Fibroblast of mammary gland (primary cell): ENCODE measurements at regions not wholly inside any gene's neighbourhood (a gene's known extent, or its start where the extent isn't known, plus 50 kb on each side); places are given as distances from the start of the nearest gene placed in this dataset.
A peak's percentile ranks its signal among the peaks of the same experiment; 100 is the strongest.

Experiments
- DNase-seq: peaks from one replicate; pipeline ENCODE4 v3.0.0-alpha.2; 2010; ENCODE audit warnings: low read depth
- H3K4me3 ChIP-seq: 2 replicates; pipeline ENCODE4 v1.5.1; 2011; ENCODE audit warnings: low read depth, mild to moderate bottlenecking, low read length, moderate library complexity; ENCODE audit not compliant: control insufficient read depth
- CTCF ChIP-seq: conservative IDR thresholded peaks from 2 replicates; pipeline ENCODE4 v1.5.1; 2011; ENCODE audit warnings: low read depth, low read length, inconsistent platforms; ENCODE audit not compliant: control insufficient read depth, insufficient read depth

GRCh38 chr5:158531860-158532259 lies 567.9 kb downstream of the EBF1 start:
- DNase-seq = no peak
- no peak for TF ChIP-seq CTCF
- no peak overlapping the region for H3K4me3 ChIP-seq

GRCh38 chr5:158530115-158530514 lies 569.6 kb downstream of the EBF1 start:
- DNase-seq = no peak
- TF ChIP-seq CTCF = no peak
- no peak overlapping the region for H3K4me3 ChIP-seq

- no peak overlapping the region for H3K4me3 ChIP-seq
- no peak for TF ChIP-seq CTCF
- DNase-seq = no peak
These were observed 570.3 kb downstream of the EBF1 start for GRCh38 chr5:158529454-158529853.

DNA sequence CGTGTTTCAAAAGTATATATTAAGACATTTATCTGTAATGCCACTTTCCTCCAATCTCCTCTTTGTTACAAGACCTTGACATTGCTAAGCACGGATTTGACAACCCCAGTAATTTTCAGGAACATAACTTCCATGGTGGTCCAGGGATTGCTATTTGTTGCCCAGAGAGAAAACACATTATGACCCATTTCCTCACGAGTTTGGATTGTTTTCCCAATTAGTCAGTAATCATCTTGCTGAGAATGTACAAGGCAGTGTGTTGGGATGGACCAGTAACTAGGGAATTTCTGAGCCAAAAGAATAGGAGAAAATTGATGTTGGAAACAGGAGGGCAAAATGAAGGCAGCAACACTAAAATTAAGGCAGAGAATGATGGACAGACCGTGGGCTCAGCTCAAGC lies 574.1 kb downstream of the EBF1 start:
- no peak for DNase-seq
- TF ChIP-seq CTCF = no peak
- H3K4me3 ChIP-seq = no peak overlapping the region

- H3K4me3 ChIP-seq = no peak overlapping the region
- TF ChIP-seq CTCF = no peak
- DNase-seq = no peak
These were observed 575.6 kb downstream of the EBF1 start for GRCh38 chr5:158524070-158524469.

DNA sequence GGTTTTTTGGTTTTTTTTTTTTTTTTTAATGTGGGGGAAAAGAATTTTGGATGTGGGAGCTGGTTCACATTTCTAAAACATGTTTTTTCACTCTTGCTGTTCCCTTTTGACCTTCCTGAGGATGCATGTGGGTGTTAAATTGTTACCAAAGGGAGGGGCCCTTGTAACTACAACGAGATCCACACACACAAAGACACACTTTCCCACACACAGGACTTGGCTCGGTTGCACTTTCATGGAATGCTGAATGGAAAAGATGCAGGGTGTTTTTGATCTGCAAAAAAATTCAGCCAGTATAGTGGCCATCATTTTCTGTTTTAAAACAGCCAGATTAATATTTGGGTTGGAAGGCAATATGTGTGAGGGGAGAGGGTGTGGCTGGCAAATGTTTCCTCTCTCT lies 576.9 kb downstream of the EBF1 start:
- DNase-seq = peak; percentile 54
- no peak for TF ChIP-seq CTCF
- H3K4me3 ChIP-seq = no peak overlapping the region

GRCh38 chr5:158521995-158522394 lies 577.7 kb downstream of the EBF1 start:
- no peak overlapping the region for H3K4me3 ChIP-seq
- peak; percentile 69 for DNase-seq
- no peak for TF ChIP-seq CTCF
